ENCODE measurements at regions not wholly inside any gene's neighbourhood (a gene's known extent, or its start where the extent isn't known, plus 50 kb on each side); places are given as distances from the start of the nearest gene placed in this dataset.
"Not testable (repeated sequence)": the region's sequence is repeated elsewhere in the genome, so short reads cannot be mapped to it uniquely, and the experiment has no call there.

DNA sequence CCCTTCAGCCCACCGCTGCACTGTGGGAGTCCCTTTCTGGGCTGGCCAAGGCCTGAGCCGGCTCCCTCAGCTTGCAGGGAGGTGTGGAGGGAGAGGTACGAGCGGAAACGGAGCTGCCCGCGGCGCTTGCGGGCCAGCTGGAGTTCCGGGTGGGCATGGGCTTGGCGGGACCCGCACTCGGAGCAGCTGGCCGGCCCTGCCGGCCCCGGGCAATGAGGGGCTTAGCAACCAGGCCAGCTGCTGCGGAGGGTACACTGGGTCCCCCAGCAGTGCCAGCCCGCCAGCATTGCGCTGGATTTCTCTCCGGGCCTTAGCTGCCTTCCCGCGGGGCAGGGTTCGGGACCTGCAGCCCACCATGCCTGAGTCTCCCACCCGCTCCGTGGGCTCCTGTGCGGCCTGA, 620.6 kb downstream of the SLITRK5 start:
- TF ChIP-seq, protein P1, sequence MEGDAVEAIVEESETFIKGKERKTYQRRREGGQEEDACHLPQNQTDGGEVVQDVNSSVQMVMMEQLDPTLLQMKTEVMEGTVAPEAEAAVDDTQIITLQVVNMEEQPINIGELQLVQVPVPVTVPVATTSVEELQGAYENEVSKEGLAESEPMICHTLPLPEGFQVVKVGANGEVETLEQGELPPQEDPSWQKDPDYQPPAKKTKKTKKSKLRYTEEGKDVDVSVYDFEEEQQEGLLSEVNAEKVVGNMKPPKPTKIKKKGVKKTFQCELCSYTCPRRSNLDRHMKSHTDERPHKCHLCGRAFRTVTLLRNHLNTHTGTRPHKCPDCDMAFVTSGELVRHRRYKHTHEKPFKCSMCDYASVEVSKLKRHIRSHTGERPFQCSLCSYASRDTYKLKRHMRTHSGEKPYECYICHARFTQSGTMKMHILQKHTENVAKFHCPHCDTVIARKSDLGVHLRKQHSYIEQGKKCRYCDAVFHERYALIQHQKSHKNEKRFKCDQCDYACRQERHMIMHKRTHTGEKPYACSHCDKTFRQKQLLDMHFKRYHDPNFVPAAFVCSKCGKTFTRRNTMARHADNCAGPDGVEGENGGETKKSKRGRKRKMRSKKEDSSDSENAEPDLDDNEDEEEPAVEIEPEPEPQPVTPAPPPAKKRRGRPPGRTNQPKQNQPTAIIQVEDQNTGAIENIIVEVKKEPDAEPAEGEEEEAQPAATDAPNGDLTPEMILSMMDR (IDR thresholded peaks at IDR 0.05; ENCODE audit: insufficient read depth, low read length): not testable (repeated sequence)
- TF ChIP-seq POLR2AphosphoS5, GABPA (IDR thresholded peaks at IDR 0.05; ENCODE audit: low read depth): not testable (repeated sequence)
